Fibroblast of lung (primary cell): ENCODE measurements at regions not wholly inside any gene's neighbourhood (a gene's known extent, or its start where the extent isn't known, plus 50 kb on each side); places are given as distances from the start of the nearest gene placed in this dataset.
"Not testable (repeated sequence)": the region's sequence is repeated elsewhere in the genome, so short reads cannot be mapped to it uniquely, and the experiment has no call there.

Source experiments
- DNase-seq, 2 donors: peaks; one replicate each; pipeline versions ENCODE4 v3.0.0 to v3.0.0-alpha.2; 2010; ENCODE audit warnings: low read depth in 2 of 2
- H2AFZ ChIP-seq: 2 replicates; pipeline ENCODE4 v1.5.1; 2012; ENCODE audit warnings: low read length, control low read depth, inconsistent platforms
- H3K27ac ChIP-seq: 2 replicates; pipeline ENCODE4 v1.5.1; 2011; ENCODE audit warnings: low read length, control low read depth; ENCODE audit not compliant: insufficient read depth
- H3K27me3 ChIP-seq: 2 replicates; pipeline ENCODE4 v1.5.1; 2011; ENCODE audit warnings: mild to moderate bottlenecking, low read length; ENCODE audit not compliant: control insufficient read depth, insufficient read depth
- H3K36me3 ChIP-seq: 2 replicates; pipeline ENCODE4 v1.5.1; 2011; ENCODE audit warnings: low read length; ENCODE audit not compliant: control insufficient read depth, insufficient read depth
- H3K4me1 ChIP-seq: 2 replicates; pipeline ENCODE4 v1.5.1; 2011; ENCODE audit warnings: low read length; ENCODE audit not compliant: control insufficient read depth, insufficient read depth; ENCODE audit errors: extremely low read depth
- H3K4me2 ChIP-seq: 2 replicates; pipeline ENCODE4 v1.5.1; 2011; ENCODE audit warnings: low read length, control low read depth; ENCODE audit not compliant: insufficient read depth; ENCODE audit errors: extremely low read depth
- H3K4me3 ChIP-seq, 4 experiments: fragments of 200-600 bp in 1 of 4; sonication (generic) in 1 of 4; replicated peaks in 1 of 4; 2 replicates each; pipeline ENCODE4 v1.5.1; 2011 to 2016; ENCODE audit warnings: low read length in 4 of 4, low read depth in 3 of 4, mild to moderate bottlenecking in 3 of 4, control low read depth in 2 of 4, inconsistent platforms in 1 of 4, mixed read lengths in 1 of 4; ENCODE audit not compliant: insufficient read depth in 1 of 4; ENCODE audit errors: control extremely low read depth in 1 of 4
- H3K79me2 ChIP-seq: 2 replicates; pipeline ENCODE4 v1.5.1; 2012; ENCODE audit warnings: mild to moderate bottlenecking, low read length, inconsistent platforms; ENCODE audit not compliant: control insufficient read depth, insufficient read depth
- H3K9ac ChIP-seq: 2 replicates; pipeline ENCODE4 v1.5.1; 2011; ENCODE audit warnings: mild to moderate bottlenecking, low read length, control low read depth; ENCODE audit not compliant: insufficient read depth
- H3K9me3 ChIP-seq: 2 replicates; pipeline ENCODE4 v1.5.1; 2012; ENCODE audit warnings: low read depth, low read length; ENCODE audit not compliant: control insufficient read depth, insufficient read depth
- H4K20me1 ChIP-seq: 2 replicates; pipeline ENCODE4 v1.5.1; 2011; ENCODE audit warnings: low read length; ENCODE audit not compliant: control insufficient read depth, insufficient read depth; ENCODE audit errors: extremely low read depth
- EZH2 ChIP-seq: IDR thresholded peaks from 2 replicates; pipeline ENCODE4 v1.5.1; 2012; ENCODE audit warnings: low read length, control low read depth, mild to moderate bottlenecking; ENCODE audit errors: missing control alignments
- TF ChIP-seq, protein P1 (sequence below), 2 donors: IDR thresholded peaks in 1 of 2; conservative IDR thresholded peaks in 1 of 2; 1 replicate in 1 of 2; 2 replicates in 1 of 2; pipeline ENCODE4 v1.5.1; 2011 to 2012; ENCODE audit warnings: low read length in 2 of 2, control low read depth in 1 of 2, inconsistent platforms in 1 of 2, low read depth in 1 of 2, mild to moderate bottlenecking in 1 of 2

DNA sequence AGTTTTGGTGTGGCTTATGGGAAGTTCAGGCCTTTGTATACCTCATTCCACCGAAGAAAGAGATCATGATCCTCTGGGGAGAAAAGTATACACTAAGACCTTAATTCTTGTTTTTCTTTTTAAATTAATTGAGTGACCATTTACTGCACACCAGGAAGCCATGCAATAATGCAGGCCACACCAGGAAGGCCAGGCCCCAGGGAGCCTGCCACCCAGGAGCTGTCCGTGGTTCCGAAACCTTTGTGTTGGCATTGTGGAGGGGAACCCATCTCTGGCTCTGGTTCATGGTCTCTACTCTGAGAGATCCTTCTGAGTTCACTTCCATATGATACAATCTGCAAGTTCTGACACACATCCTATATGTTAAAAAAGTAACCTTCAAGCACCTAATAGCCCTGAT, 291.8 kb downstream of the MIAT start:
- Histone ChIP-seq H3K36me3 (no peaks in the 10 kb centered on the region), H3K4me2 (no peak overlapping the region), H3K9ac (no peak overlapping the region), H3K4me1 (no peaks in the 10 kb centered on the region), H3K27ac (no peak overlapping the region), H3K27me3 (peaks cover 10% of the 10 kb centered on the region), H2AFZ (no peak overlapping the region), H3K79me2 (no peaks in the 10 kb centered on the region), H4K20me1 (no peaks in the 10 kb centered on the region), H3K9me3 (no peaks in the 10 kb centered on the region), H3K4me3 (no peak overlapping the region)
- DNase-seq = peak; percentile 12 to 26
- TF ChIP-seq EZH2 = no peak
- TF ChIP-seq, protein P1, sequence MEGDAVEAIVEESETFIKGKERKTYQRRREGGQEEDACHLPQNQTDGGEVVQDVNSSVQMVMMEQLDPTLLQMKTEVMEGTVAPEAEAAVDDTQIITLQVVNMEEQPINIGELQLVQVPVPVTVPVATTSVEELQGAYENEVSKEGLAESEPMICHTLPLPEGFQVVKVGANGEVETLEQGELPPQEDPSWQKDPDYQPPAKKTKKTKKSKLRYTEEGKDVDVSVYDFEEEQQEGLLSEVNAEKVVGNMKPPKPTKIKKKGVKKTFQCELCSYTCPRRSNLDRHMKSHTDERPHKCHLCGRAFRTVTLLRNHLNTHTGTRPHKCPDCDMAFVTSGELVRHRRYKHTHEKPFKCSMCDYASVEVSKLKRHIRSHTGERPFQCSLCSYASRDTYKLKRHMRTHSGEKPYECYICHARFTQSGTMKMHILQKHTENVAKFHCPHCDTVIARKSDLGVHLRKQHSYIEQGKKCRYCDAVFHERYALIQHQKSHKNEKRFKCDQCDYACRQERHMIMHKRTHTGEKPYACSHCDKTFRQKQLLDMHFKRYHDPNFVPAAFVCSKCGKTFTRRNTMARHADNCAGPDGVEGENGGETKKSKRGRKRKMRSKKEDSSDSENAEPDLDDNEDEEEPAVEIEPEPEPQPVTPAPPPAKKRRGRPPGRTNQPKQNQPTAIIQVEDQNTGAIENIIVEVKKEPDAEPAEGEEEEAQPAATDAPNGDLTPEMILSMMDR (conservative IDR thresholded peaks at IDR 0.05 in 1 of 2, IDR thresholded peaks at IDR 0.05 in 1 of 2; ENCODE audit: low read depth in 1 of 2, low read length in 2 of 2) = no peak

DNA sequence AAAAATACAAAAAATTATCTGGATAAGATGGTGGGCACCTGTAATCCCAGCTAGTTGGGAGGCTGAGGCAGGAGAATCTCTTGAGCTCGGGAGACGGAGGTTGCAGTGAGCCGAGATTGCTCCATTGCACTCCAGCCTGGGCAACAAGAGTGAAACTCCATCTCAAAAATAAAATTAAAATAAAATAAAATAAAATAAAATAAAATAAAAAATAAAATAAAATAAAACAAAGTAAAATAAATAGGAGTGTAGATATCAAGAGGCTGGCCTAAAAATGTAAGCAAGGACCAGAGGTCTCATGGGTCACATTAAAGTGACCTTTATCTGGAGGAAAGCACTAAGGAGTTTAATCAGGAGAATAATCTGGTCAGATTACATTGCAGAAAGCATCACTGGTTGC, 293.8 kb downstream of the MIAT start:
- not testable (repeated sequence) for H3K9ac ChIP-seq, H3K36me3 ChIP-seq, H3K4me1 ChIP-seq, H3K9me3 ChIP-seq, H3K4me3 ChIP-seq, H4K20me1 ChIP-seq, DNase-seq, H3K4me2 ChIP-seq, H2AFZ ChIP-seq, H3K27ac ChIP-seq, H3K79me2 ChIP-seq
- peaks cover 19% of the 10 kb centered on the region for H3K27me3 ChIP-seq

DNA sequence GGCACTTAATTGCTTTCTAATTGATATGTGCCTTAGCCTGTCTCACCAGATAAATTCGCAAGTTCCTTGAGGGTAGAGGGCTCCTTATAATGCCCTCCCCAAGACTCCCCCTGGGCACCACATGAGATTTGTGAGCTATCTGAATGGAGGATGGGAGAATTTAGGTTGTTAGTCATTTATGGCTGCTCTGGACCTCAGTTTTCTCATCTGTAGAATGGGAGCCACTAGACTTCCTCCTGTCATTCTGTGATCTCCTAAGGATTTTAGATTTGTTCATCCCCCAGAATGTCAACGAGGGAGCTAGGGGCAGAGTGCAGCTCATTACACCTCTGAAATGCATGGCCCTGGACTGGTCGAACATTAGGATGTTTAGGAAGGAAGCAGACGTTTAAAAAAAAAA, 294.6 kb downstream of the MIAT start:
- Histone ChIP-seq H3K4me1 (no peaks in the 10 kb centered on the region), H3K9ac (no peak overlapping the region), H4K20me1 (no peaks in the 10 kb centered on the region), H2AFZ (no peak overlapping the region), H3K4me2 (no peak overlapping the region), H3K9me3 (no peaks in the 10 kb centered on the region), H3K79me2 (no peaks in the 10 kb centered on the region), H3K36me3 (no peaks in the 10 kb centered on the region), H3K4me3 (no peak overlapping the region), H3K27ac (no peak overlapping the region), H3K27me3 (peaks cover 19% of the 10 kb centered on the region)
- DNase-seq = no peak
- TF ChIP-seq, protein P1 (conservative IDR thresholded peaks at IDR 0.05 in 1 of 2, IDR thresholded peaks at IDR 0.05 in 1 of 2; ENCODE audit: low read depth in 1 of 2, low read length in 2 of 2) = no peak
